ENCODE measurements at regions not wholly inside any gene's neighbourhood (a gene's known extent, or its start where the extent isn't known, plus 50 kb on each side); places are given as distances from the start of the nearest gene placed in this dataset.

GRCh38 chr16:11410376-11411058 lies 65.3 kb downstream of the RMI2 start:
- ATAC-seq (replicated peaks in 1 of 4), result no peak
- CTCF ChIA-PET, result interaction anchor here (0.7 kb wide), 3 partner anchors 117 to 321 kb away, joined by 3 read pairs; no protein-coding TSS in a partner anchor
- Histone ChIP-seq H3K27me3 (replicated peaks in 1 of 2; ENCODE audit: control insufficient read depth in 2 of 2, extremely low read depth in 1 of 2, insufficient read depth in 2 of 2, low read length in 1 of 2) (peaks cover 0 to 5% of the 10 kb centered on the region in 2 experiments), H3K27ac (ENCODE audit: low read length) (no peak overlapping the region), H3K4me1 (ENCODE audit: control insufficient read depth in 1 of 2, extremely low read depth in 1 of 2, insufficient read depth in 2 of 2, low read length in 2 of 2) (no peaks in the 10 kb centered on the region), H3K4me3 (ENCODE audit: control insufficient read depth in 1 of 2, extremely low read depth in 1 of 2, low read length in 1 of 2) (no peak overlapping the region), H3K36me3 (ENCODE audit: control insufficient read depth in 2 of 2, extremely low read depth in 1 of 2, insufficient read depth in 1 of 2, low read length in 1 of 2) (no peaks in the 10 kb centered on the region), H3K9me3 (no peaks in the 10 kb centered on the region)
- POLR2A ChIA-PET, result interaction anchor here in 1 of 2 donors (0.6 kb wide), 1 partner anchor 31 kb away, joined by 4 read pairs; no protein-coding TSS in a partner anchor
- H3K27me3 Mint-ChIP-seq, result no peaks in the 10 kb centered on the region
- no peak overlapping the region for H3K27ac Mint-ChIP-seq
- 76% methylated on average over 6 of the region's 12 CpGs for WGBS (ENCODE audit: insufficient coverage)
- H3K36me3 Mint-ChIP-seq, result no peaks in the 10 kb centered on the region
- DNase-seq, result no peak
- peaks cover 0 to 3% (median 0%) of the 10 kb centered on the region in 3 donors for H3K4me1 Mint-ChIP-seq
- no peaks in the 10 kb centered on the region for H3K9me3 Mint-ChIP-seq
- no peak overlapping the region for H3K4me3 Mint-ChIP-seq

GRCh38 chr16:11411059-11411550 lies 65.8 kb downstream of the RMI2 start:
- no peaks in the 10 kb centered on the region for H3K9me3 ChIP-seq
- no peak overlapping the region for H3K27ac Mint-ChIP-seq
- H3K27me3 Mint-ChIP-seq, result no peaks in the 10 kb centered on the region
- no peaks in the 10 kb centered on the region for H3K4me1 ChIP-seq (ENCODE audit: control insufficient read depth in 1 of 2, extremely low read depth in 1 of 2, insufficient read depth in 2 of 2, low read length in 2 of 2)
- POLR2A ChIA-PET, result no interaction called here
- 83% methylated on average over 8 of the region's 9 CpGs for WGBS (ENCODE audit: insufficient coverage)
- no peaks in the 10 kb centered on the region for H3K36me3 Mint-ChIP-seq
- H3K9me3 Mint-ChIP-seq, result no peaks in the 10 kb centered on the region
- H3K27me3 ChIP-seq (replicated peaks in 1 of 2; ENCODE audit: control insufficient read depth in 2 of 2, extremely low read depth in 1 of 2, insufficient read depth in 2 of 2, low read length in 1 of 2), result peaks cover 0 to 2% of the 10 kb centered on the region in 2 experiments
- peaks cover 0 to 3% (median 0%) of the 10 kb centered on the region in 3 donors for H3K4me1 Mint-ChIP-seq
- CTCF ChIA-PET, result interaction anchor here (0.7 kb wide), 3 partner anchors 117 to 320 kb away, joined by 3 read pairs; no protein-coding TSS in a partner anchor
- DNase-seq, result no peak
- no peak for ATAC-seq (replicated peaks in 1 of 4)
- no peaks in the 10 kb centered on the region for H3K36me3 ChIP-seq (ENCODE audit: control insufficient read depth in 2 of 2, extremely low read depth in 1 of 2, insufficient read depth in 1 of 2, low read length in 1 of 2)
- H3K27ac ChIP-seq (ENCODE audit: low read length), result no peak overlapping the region
- no peak overlapping the region for H3K4me3 ChIP-seq (ENCODE audit: control insufficient read depth in 1 of 2, extremely low read depth in 1 of 2, low read length in 1 of 2)
- no peak overlapping the region for H3K4me3 Mint-ChIP-seq

- Mint-ChIP-seq H3K36me3 (no peaks in the 10 kb centered on the region), H3K27me3 (no peaks in the 10 kb centered on the region), H3K9me3 (no peaks in the 10 kb centered on the region), H3K27ac (no peak overlapping the region), H3K4me1 (peaks cover 0 to 3% (median 0%) of the 10 kb centered on the region in 3 donors), H3K4me3 (no peak overlapping the region)
- H3K27ac ChIP-seq (ENCODE audit: low read length), result no peak overlapping the region
- H3K36me3 ChIP-seq (ENCODE audit: control insufficient read depth in 2 of 2, extremely low read depth in 1 of 2, insufficient read depth in 1 of 2, low read length in 1 of 2), result no peaks in the 10 kb centered on the region
- no peaks in the 10 kb centered on the region for H3K4me1 ChIP-seq (ENCODE audit: control insufficient read depth in 1 of 2, extremely low read depth in 1 of 2, insufficient read depth in 2 of 2, low read length in 2 of 2)
- POLR2A ChIA-PET, result no interaction called here
- no peak overlapping the region for H3K4me3 ChIP-seq (ENCODE audit: control insufficient read depth in 1 of 2, extremely low read depth in 1 of 2, low read length in 1 of 2)
- CTCF ChIA-PET, result no interaction called here
- no peaks in the 10 kb centered on the region for H3K9me3 ChIP-seq
- ATAC-seq (replicated peaks in 1 of 4) (no peak), DNase-seq (no peak)
- WGBS (ENCODE audit: insufficient coverage), result 69% methylated on average over 5 of the region's 10 CpGs
- peaks cover 0 to 2% of the 10 kb centered on the region in 2 experiments for H3K27me3 ChIP-seq (replicated peaks in 1 of 2; ENCODE audit: control insufficient read depth in 2 of 2, extremely low read depth in 1 of 2, insufficient read depth in 2 of 2, low read length in 1 of 2)
Observed at GRCh38 chr16:11412175-11412904, 67.1 kb downstream of the RMI2 start.

- Histone ChIP-seq H3K9me3 (no peaks in the 10 kb centered on the region), H3K4me3 (ENCODE audit: control insufficient read depth in 1 of 2, extremely low read depth in 1 of 2, low read length in 1 of 2) (no peak overlapping the region), H3K4me1 (ENCODE audit: control insufficient read depth in 1 of 2, extremely low read depth in 1 of 2, insufficient read depth in 2 of 2, low read length in 2 of 2) (no peaks in the 10 kb centered on the region), H3K36me3 (ENCODE audit: control insufficient read depth in 2 of 2, extremely low read depth in 1 of 2, insufficient read depth in 1 of 2, low read length in 1 of 2) (no peaks in the 10 kb centered on the region), H3K27me3 (replicated peaks in 1 of 2; ENCODE audit: control insufficient read depth in 2 of 2, extremely low read depth in 1 of 2, insufficient read depth in 2 of 2, low read length in 1 of 2) (peaks cover 0 to 2% of the 10 kb centered on the region in 2 experiments), H3K27ac (ENCODE audit: low read length) (no peak overlapping the region)
- WGBS (ENCODE audit: insufficient coverage), result 78% methylated on average over 8 of the region's 15 CpGs
- H3K27ac Mint-ChIP-seq, result no peak overlapping the region
- no peaks in the 10 kb centered on the region for H3K27me3 Mint-ChIP-seq
- H3K36me3 Mint-ChIP-seq, result no peaks in the 10 kb centered on the region
- no peaks in the 10 kb centered on the region for H3K4me1 Mint-ChIP-seq
- no peak for DNase-seq
- no peak overlapping the region for H3K4me3 Mint-ChIP-seq
- ChIA-PET CTCF (no interaction called here), POLR2A (interaction anchor here in 1 of 2 donors (0.5 to 0.6 kb wide), 2 partner anchors 17 to 550 kb away, joined by 3 to 8 read pairs; no protein-coding TSS in a partner anchor)
- ATAC-seq (replicated peaks in 1 of 4), result no peak
- H3K9me3 Mint-ChIP-seq, result no peaks in the 10 kb centered on the region
Observed at GRCh38 chr16:11412965-11413887, 68.0 kb downstream of the RMI2 start.

GRCh38 chr16:11413907-11414595 lies 68.8 kb downstream of the RMI2 start:
- H3K4me3 ChIP-seq (ENCODE audit: control insufficient read depth in 1 of 2, extremely low read depth in 1 of 2, low read length in 1 of 2), result no peak overlapping the region
- no peaks in the 10 kb centered on the region for H3K9me3 ChIP-seq
- Mint-ChIP-seq H3K27me3 (no peaks in the 10 kb centered on the region), H3K4me3 (no peak overlapping the region), H3K4me1 (no peaks in the 10 kb centered on the region), H3K27ac (no peak overlapping the region), H3K9me3 (no peaks in the 10 kb centered on the region), H3K36me3 (no peaks in the 10 kb centered on the region)
- ChIA-PET CTCF (no interaction called here), POLR2A (no interaction called here)
- ATAC-seq (replicated peaks in 1 of 4), result no peak
- 91% methylated on average over 9 of the region's 11 CpGs for WGBS (ENCODE audit: insufficient coverage)
- no peaks in the 10 kb centered on the region for H3K36me3 ChIP-seq (ENCODE audit: control insufficient read depth in 2 of 2, extremely low read depth in 1 of 2, insufficient read depth in 1 of 2, low read length in 1 of 2)
- no peak overlapping the region for H3K27ac ChIP-seq (ENCODE audit: low read length)
- H3K27me3 ChIP-seq (replicated peaks in 1 of 2; ENCODE audit: control insufficient read depth in 2 of 2, extremely low read depth in 1 of 2, insufficient read depth in 2 of 2, low read length in 1 of 2), result peaks cover 0 to 2% of the 10 kb centered on the region in 2 experiments
- no peaks in the 10 kb centered on the region for H3K4me1 ChIP-seq (ENCODE audit: control insufficient read depth in 1 of 2, extremely low read depth in 1 of 2, insufficient read depth in 2 of 2, low read length in 2 of 2)
- DNase-seq, result no peak

Data from T-cell (primary cell).